ENCODE measurements at regions not wholly inside any gene's neighbourhood (a gene's known extent, or its start where the extent isn't known, plus 50 kb on each side); places are given as distances from the start of the nearest gene placed in this dataset.

DNA sequence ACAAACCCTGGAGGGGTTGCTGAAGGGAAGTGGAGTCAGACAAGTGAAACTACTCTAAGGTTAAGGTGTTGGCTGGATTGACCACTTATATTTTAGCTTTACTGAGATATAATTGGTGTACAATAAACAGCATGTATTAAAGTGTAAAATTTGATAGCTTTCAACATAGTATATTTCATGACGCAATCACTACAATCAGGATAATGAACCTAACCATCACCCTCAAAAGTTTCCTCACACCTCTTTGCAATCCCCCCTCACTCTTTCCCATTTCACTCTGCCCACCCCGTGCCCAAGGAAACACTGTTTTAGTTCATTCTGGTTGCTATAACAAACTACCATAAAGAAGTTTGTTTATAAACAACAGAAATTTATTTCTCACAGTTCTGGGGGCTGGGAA lies 508.0 kb downstream of the FGF9 start:
- TF ChIP-seq, protein P1, sequence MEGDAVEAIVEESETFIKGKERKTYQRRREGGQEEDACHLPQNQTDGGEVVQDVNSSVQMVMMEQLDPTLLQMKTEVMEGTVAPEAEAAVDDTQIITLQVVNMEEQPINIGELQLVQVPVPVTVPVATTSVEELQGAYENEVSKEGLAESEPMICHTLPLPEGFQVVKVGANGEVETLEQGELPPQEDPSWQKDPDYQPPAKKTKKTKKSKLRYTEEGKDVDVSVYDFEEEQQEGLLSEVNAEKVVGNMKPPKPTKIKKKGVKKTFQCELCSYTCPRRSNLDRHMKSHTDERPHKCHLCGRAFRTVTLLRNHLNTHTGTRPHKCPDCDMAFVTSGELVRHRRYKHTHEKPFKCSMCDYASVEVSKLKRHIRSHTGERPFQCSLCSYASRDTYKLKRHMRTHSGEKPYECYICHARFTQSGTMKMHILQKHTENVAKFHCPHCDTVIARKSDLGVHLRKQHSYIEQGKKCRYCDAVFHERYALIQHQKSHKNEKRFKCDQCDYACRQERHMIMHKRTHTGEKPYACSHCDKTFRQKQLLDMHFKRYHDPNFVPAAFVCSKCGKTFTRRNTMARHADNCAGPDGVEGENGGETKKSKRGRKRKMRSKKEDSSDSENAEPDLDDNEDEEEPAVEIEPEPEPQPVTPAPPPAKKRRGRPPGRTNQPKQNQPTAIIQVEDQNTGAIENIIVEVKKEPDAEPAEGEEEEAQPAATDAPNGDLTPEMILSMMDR (conservative IDR thresholded peaks at IDR 0.05; ENCODE audit: low read depth, low read length) = no peak
- no peak for TF ChIP-seq EZH2 (IDR thresholded peaks at IDR 0.05; ENCODE audit: low read length, unreplicated experiment)
